ENCODE measurements at regions not wholly inside any gene's neighbourhood (a gene's known extent, or its start where the extent isn't known, plus 50 kb on each side); places are given as distances from the start of the nearest gene placed in this dataset.

- no peak overlapping the region for H3K9ac ChIP-seq (ENCODE audit: low read length)
- H4K20me1 ChIP-seq (ENCODE audit: insufficient read depth), result no peaks in the 10 kb centered on the region
- DNase-seq (ENCODE audit: low read depth, low spot score) (no peak), ATAC-seq (peak; percentile 59)
- peaks cover 13% of the 10 kb centered on the region for H3K27me3 ChIP-seq (ENCODE audit: insufficient read depth, low read length)
- intact Hi-C loops (cut with micrococcal nuclease), result no loop called here
- no peak overlapping the region for H3K4me2 ChIP-seq (ENCODE audit: low read length)
- peak; percentile 10 to 63 (median 52); a peak in 4 of 6 replicates for TF ChIP-seq CTCF (IDR thresholded peaks at IDR 0.05 in 2 of 3, conservative IDR thresholded peaks at IDR 0.05 in 1 of 3; ENCODE audit: borderline replicate concordance in 1 of 3, insufficient read depth in 1 of 3, low read depth in 2 of 3, low read length in 2 of 3)
- TF ChIP-seq RAD21 (IDR thresholded peaks at IDR 0.05; ENCODE audit: low read depth), result peak; percentile 41
- TF ChIP-seq CEBPB (IDR thresholded peaks at IDR 0.05; ENCODE audit: low read depth), result no peak
- H3K27ac ChIP-seq (ENCODE audit: low read depth, low read length), result no peak overlapping the region
- no peaks in the 10 kb centered on the region for H3K79me2 ChIP-seq (ENCODE audit: insufficient read depth, low read length)
- POLR2A ChIA-PET, result no interaction called here
- no peaks in the 10 kb centered on the region for H3K9me3 ChIP-seq (ENCODE audit: control insufficient read depth in 1 of 2, insufficient read depth in 1 of 2, low read depth in 1 of 2, low read length in 2 of 2)
- H3K4me1 ChIP-seq (ENCODE audit: control insufficient read depth in 1 of 2, insufficient read depth in 2 of 2, low read length in 2 of 2), result no peaks in the 10 kb centered on the region
- CTCF ChIA-PET, result interaction anchor here (0.8 to 1.4 kb wide), 2 partner anchors 16 to 451 kb away, joined by 3 to 4 read pairs; no protein-coding TSS in a partner anchor
- RAD21 ChIA-PET (ENCODE audit: low non-redundant PET in 1 of 2, low total read pairs in 2 of 2, uncharacterized antibody in 2 of 2, unreplicated experiment in 2 of 2), result no interaction called here
- BruUV-seq (replicated peaks), result no TSS peak
- H3K36me3 ChIP-seq (ENCODE audit: control insufficient read depth in 1 of 2, insufficient read depth in 2 of 2, low read length in 2 of 2), result no peaks in the 10 kb centered on the region
- H2AFZ ChIP-seq (ENCODE audit: low read depth, low read length, poor library complexity, severe bottlenecking), result no peak overlapping the region
- H3K9me2 ChIP-seq (ENCODE audit: insufficient read depth), result no peaks in the 10 kb centered on the region; the same call in 1 of the 2 replicates
- no peak overlapping the region for H3K4me3 ChIP-seq (replicated peaks in 1 of 2; ENCODE audit: low read depth in 1 of 2, low read length in 2 of 2)
These were observed 80.7 kb upstream of the TNR start for GRCh38 chr1:175824079-175824478.

GRCh38 chr1:175823406-175823805, 80.0 kb upstream of the TNR start:
- Histone ChIP-seq H3K4me1 (ENCODE audit: control insufficient read depth in 1 of 2, insufficient read depth in 2 of 2, low read length in 2 of 2) (no peaks in the 10 kb centered on the region), H3K27ac (ENCODE audit: low read depth, low read length) (no peak overlapping the region), H3K9me3 (ENCODE audit: control insufficient read depth in 1 of 2, insufficient read depth in 1 of 2, low read depth in 1 of 2, low read length in 2 of 2) (no peaks in the 10 kb centered on the region), H3K36me3 (ENCODE audit: control insufficient read depth in 1 of 2, insufficient read depth in 2 of 2, low read length in 2 of 2) (no peaks in the 10 kb centered on the region), H3K9ac (ENCODE audit: low read length) (no peak overlapping the region), H3K79me2 (ENCODE audit: insufficient read depth, low read length) (no peaks in the 10 kb centered on the region), H4K20me1 (ENCODE audit: insufficient read depth) (no peaks in the 10 kb centered on the region), H3K4me2 (ENCODE audit: low read length) (no peak overlapping the region), H3K4me3 (replicated peaks in 1 of 2; ENCODE audit: low read depth in 1 of 2, low read length in 2 of 2) (no peak overlapping the region), H3K27me3 (ENCODE audit: insufficient read depth, low read length) (peaks cover 16% of the 10 kb centered on the region), H3K9me2 (ENCODE audit: insufficient read depth) (no peaks in the 10 kb centered on the region; the same call in 1 of the 2 replicates), H2AFZ (ENCODE audit: low read depth, low read length, poor library complexity, severe bottlenecking) (no peak overlapping the region)
- DNase-seq (ENCODE audit: low read depth, low spot score) (no peak), ATAC-seq (no peak)
- BruUV-seq (replicated peaks), result no TSS peak
- POLR2A ChIA-PET, result no interaction called here
- TF ChIP-seq EZH2 (IDR thresholded peaks at IDR 0.05) (no peak), EZH2phosphoT487 (IDR thresholded peaks at IDR 0.05; ENCODE audit: borderline replicate concordance) (no peak), SP1 (IDR thresholded peaks at IDR 0.05; ENCODE audit: low read depth) (no peak), YY1 (IDR thresholded peaks at IDR 0.05; ENCODE audit: extremely low read depth, insufficient replicate concordance, low read depth, low read length) (no peak), TCF7L2 (IDR thresholded peaks at IDR 0.05; ENCODE audit: borderline replicate concordance, extremely low read depth, insufficient read depth, insufficient read length) (no peak), EGR1 (IDR thresholded peaks at IDR 0.05; ENCODE audit: low read depth) (no peak), MAX (IDR thresholded peaks at IDR 0.05) (no peak)
- CTCF ChIA-PET, result interaction anchor here (1.4 kb wide), 1 partner anchor 17 kb away, joined by 4 read pairs; no protein-coding TSS in a partner anchor
- RAD21 ChIA-PET (ENCODE audit: low non-redundant PET in 1 of 2, low total read pairs in 2 of 2, uncharacterized antibody in 2 of 2, unreplicated experiment in 2 of 2), result no interaction called here
- intact Hi-C loops (cut with micrococcal nuclease), result no loop called here
